ENCODE measurements at regions not wholly inside any gene's neighbourhood (a gene's known extent, or its start where the extent isn't known, plus 50 kb on each side); places are given as distances from the start of the nearest gene placed in this dataset.

- TF ChIP-seq, protein P1, sequence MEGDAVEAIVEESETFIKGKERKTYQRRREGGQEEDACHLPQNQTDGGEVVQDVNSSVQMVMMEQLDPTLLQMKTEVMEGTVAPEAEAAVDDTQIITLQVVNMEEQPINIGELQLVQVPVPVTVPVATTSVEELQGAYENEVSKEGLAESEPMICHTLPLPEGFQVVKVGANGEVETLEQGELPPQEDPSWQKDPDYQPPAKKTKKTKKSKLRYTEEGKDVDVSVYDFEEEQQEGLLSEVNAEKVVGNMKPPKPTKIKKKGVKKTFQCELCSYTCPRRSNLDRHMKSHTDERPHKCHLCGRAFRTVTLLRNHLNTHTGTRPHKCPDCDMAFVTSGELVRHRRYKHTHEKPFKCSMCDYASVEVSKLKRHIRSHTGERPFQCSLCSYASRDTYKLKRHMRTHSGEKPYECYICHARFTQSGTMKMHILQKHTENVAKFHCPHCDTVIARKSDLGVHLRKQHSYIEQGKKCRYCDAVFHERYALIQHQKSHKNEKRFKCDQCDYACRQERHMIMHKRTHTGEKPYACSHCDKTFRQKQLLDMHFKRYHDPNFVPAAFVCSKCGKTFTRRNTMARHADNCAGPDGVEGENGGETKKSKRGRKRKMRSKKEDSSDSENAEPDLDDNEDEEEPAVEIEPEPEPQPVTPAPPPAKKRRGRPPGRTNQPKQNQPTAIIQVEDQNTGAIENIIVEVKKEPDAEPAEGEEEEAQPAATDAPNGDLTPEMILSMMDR (IDR thresholded peaks at IDR 0.05; ENCODE audit: low read depth, low read length): no peak
- TF ChIP-seq POLR2A (IDR thresholded peaks at IDR 0.05; ENCODE audit: extremely low read depth, insufficient read length) (no peak), MYC (IDR thresholded peaks at IDR 0.05; ENCODE audit: low read depth, low read length) (no peak)
Observed at GRCh38 chr2:56068746-56069145, 115.0 kb upstream of the CCDC85A start.
